ENCODE measurements at regions not wholly inside any gene's neighbourhood (a gene's known extent, or its start where the extent isn't known, plus 50 kb on each side); places are given as distances from the start of the nearest gene placed in this dataset.

- Histone ChIP-seq H3K27me3 (ENCODE audit: insufficient read depth, low read depth, severe bottlenecking) (no peaks in the 10 kb centered on the region), H3K36me3 (no peaks in the 10 kb centered on the region), H3K4me3 (ENCODE audit: low read depth, low read length) (no peak overlapping the region), H3K27ac (no peak overlapping the region), H3K9me3 (ENCODE audit: severe bottlenecking) (no peaks in the 10 kb centered on the region)
- no peak for DNase-seq
- no peak for TF ChIP-seq CTCF (IDR thresholded peaks at IDR 0.05; ENCODE audit: low read depth, low read length)
These were observed 265.0 kb upstream of the HS3ST1 start for GRCh38 chr4:11693693-11694092.

- Histone ChIP-seq H3K27ac (no peak overlapping the region), H3K4me3 (ENCODE audit: low read depth, low read length) (no peak overlapping the region), H3K27me3 (ENCODE audit: insufficient read depth, low read depth, severe bottlenecking) (no peaks in the 10 kb centered on the region), H3K9me3 (ENCODE audit: severe bottlenecking) (no peaks in the 10 kb centered on the region), H3K36me3 (no peaks in the 10 kb centered on the region)
- TF ChIP-seq CTCF (IDR thresholded peaks at IDR 0.05; ENCODE audit: low read depth, low read length) = no peak
- DNase-seq = no peak
These were observed 262.5 kb upstream of the HS3ST1 start for GRCh38 chr4:11691236-11691635.

- Histone ChIP-seq H3K9me3 (ENCODE audit: severe bottlenecking) (no peaks in the 10 kb centered on the region), H3K4me3 (ENCODE audit: low read depth, low read length) (no peak overlapping the region), H3K27me3 (ENCODE audit: insufficient read depth, low read depth, severe bottlenecking) (no peaks in the 10 kb centered on the region), H3K27ac (no peak overlapping the region), H3K36me3 (no peaks in the 10 kb centered on the region)
- TF ChIP-seq CTCF (IDR thresholded peaks at IDR 0.05; ENCODE audit: low read depth, low read length) = no peak
- DNase-seq = no peak
These were observed 259.0 kb upstream of the HS3ST1 start for GRCh38 chr4:11687727-11688126.

- Histone ChIP-seq H3K4me3 (ENCODE audit: low read depth, low read length) (no peak overlapping the region), H3K27ac (no peak overlapping the region), H3K9me3 (ENCODE audit: severe bottlenecking) (no peaks in the 10 kb centered on the region), H3K36me3 (no peaks in the 10 kb centered on the region), H3K27me3 (ENCODE audit: insufficient read depth, low read depth, severe bottlenecking) (no peaks in the 10 kb centered on the region)
- no peak for TF ChIP-seq CTCF (IDR thresholded peaks at IDR 0.05; ENCODE audit: low read depth, low read length)
- no peak for DNase-seq
These were observed 256.8 kb upstream of the HS3ST1 start for GRCh38 chr4:11685481-11685880.

GRCh38 chr4:11675051-11675800 is 246.5 kb upstream of the HS3ST1 start:
- Histone ChIP-seq H3K36me3 (no peaks in the 10 kb centered on the region), H3K4me3 (ENCODE audit: low read depth, low read length) (no peak overlapping the region), H3K9me3 (ENCODE audit: severe bottlenecking) (no peaks in the 10 kb centered on the region), H3K27me3 (ENCODE audit: insufficient read depth, low read depth, severe bottlenecking) (no peaks in the 10 kb centered on the region), H3K27ac (no peak overlapping the region)
- no peak for TF ChIP-seq CTCF (IDR thresholded peaks at IDR 0.05; ENCODE audit: low read depth, low read length)
- DNase-seq = no peak

- no peak for TF ChIP-seq CTCF (IDR thresholded peaks at IDR 0.05; ENCODE audit: low read depth, low read length)
These were observed 241.6 kb upstream of the HS3ST1 start for GRCh38 chr4:11670304-11670703.

More at GRCh38 chr4:11670304-11670703, 241.6 kb upstream of the HS3ST1 start:
- Histone ChIP-seq H3K9me3 (ENCODE audit: severe bottlenecking) (no peaks in the 10 kb centered on the region), H3K27me3 (ENCODE audit: insufficient read depth, low read depth, severe bottlenecking) (no peaks in the 10 kb centered on the region), H3K27ac (no peak overlapping the region), H3K36me3 (no peaks in the 10 kb centered on the region), H3K4me3 (ENCODE audit: low read depth, low read length) (no peak overlapping the region)
- no peak for DNase-seq
